GM23338 (cell line): ENCODE measurements at regions not wholly inside any gene's neighbourhood (a gene's known extent, or its start where the extent isn't known, plus 50 kb on each side); places are given as distances from the start of the nearest gene placed in this dataset.

Experiments
- ATAC-seq: fragments of 200-7000 bp; cut with Tn5 transposase; 3 replicates; pipeline ENCODE4 v1.9.1; 2020
- DNase-seq: peaks from one replicate; pipeline ENCODE4 v3.0.0-alpha.2; 2015; ENCODE audit warnings: low spot score
- H2AFZ ChIP-seq: fragments of 200-600 bp; sonication (generic); 2 replicates; pipeline ENCODE4 v1.8.0; 2016; ENCODE audit warnings: antibody characterized with exemption, mild to moderate bottlenecking, moderate library complexity
- H3F3A ChIP-seq: fragments of 200-600 bp; sonication (generic); replicated peaks from 2 replicates; pipeline ENCODE4 v1.8.0; 2017; ENCODE audit warnings: antibody characterized with exemption, mixed run types, low read depth
- H3K27ac ChIP-seq: fragments of 200-600 bp; sonication (generic); 2 replicates; pipeline ENCODE4 v1.6.1; 2016; ENCODE audit warnings: low read depth
- H3K27me3 ChIP-seq: fragments of 200-600 bp; sonication (generic); 2 replicates; pipeline ENCODE4 v1.8.0; 2016; ENCODE audit warnings: mild to moderate bottlenecking, mixed run types, moderate library complexity; ENCODE audit not compliant: insufficient read depth
- H3K36me3 ChIP-seq: fragments of 200-600 bp; sonication (generic); 2 replicates; pipeline ENCODE4 v1.8.0; 2016; ENCODE audit warnings: mild to moderate bottlenecking; ENCODE audit not compliant: insufficient read depth
- H3K4me1 ChIP-seq: fragments of 200-600 bp; sonication (generic); 2 replicates; pipeline ENCODE4 v1.8.0; 2016; ENCODE audit warnings: mild to moderate bottlenecking, moderate library complexity; ENCODE audit not compliant: insufficient read depth
- H3K4me2 ChIP-seq: fragments of 200-600 bp; sonication (generic); 2 replicates; pipeline ENCODE4 v1.7.1; 2017; ENCODE audit warnings: mixed run types
- H3K4me3 ChIP-seq: fragments of 200-600 bp; sonication (generic); 2 replicates; pipeline ENCODE4 v1.6.1; 2016; ENCODE audit warnings: mixed run types
- H3K79me2 ChIP-seq: fragments of 200-600 bp; sonication (generic); replicated peaks from 2 replicates; pipeline ENCODE4 v1.8.0; 2017; ENCODE audit warnings: mild to moderate bottlenecking; ENCODE audit not compliant: insufficient read depth
- H3K9me2 ChIP-seq: fragments of 200-600 bp; sonication (generic); 2 replicates; pipeline ENCODE4 v1.8.0; 2017; ENCODE audit not compliant: insufficient read depth
- H4K20me1 ChIP-seq: fragments of 200-600 bp; sonication (generic); replicated peaks from 2 replicates; pipeline ENCODE4 v1.8.0; 2017; ENCODE audit warnings: mild to moderate bottlenecking; ENCODE audit not compliant: insufficient read depth
- H3K27ac Mint-ChIP-seq: 2 replicates; pipeline ENCODE4 v1.8.0; 2020; ENCODE audit warnings: inconsistent platforms, mild to moderate bottlenecking, moderate library complexity, mixed read lengths
- H3K27me3 Mint-ChIP-seq: 3 replicates; pipeline ENCODE4 v1.8.0; 2022; ENCODE audit warnings: low read depth, mild to moderate bottlenecking, moderate library complexity, mixed read lengths, inconsistent platforms; ENCODE audit not compliant: insufficient read depth, poor library complexity
- H3K36me3 Mint-ChIP-seq: 3 replicates; pipeline ENCODE4 v1.8.0; 2021; ENCODE audit warnings: low read depth, mild to moderate bottlenecking, inconsistent platforms, moderate library complexity, mixed read lengths
- H3K4me1 Mint-ChIP-seq: 3 replicates; pipeline ENCODE4 v1.8.0; 2020; ENCODE audit warnings: mild to moderate bottlenecking, inconsistent platforms, mixed read lengths
- H3K4me3 Mint-ChIP-seq: 3 replicates; pipeline ENCODE4 v1.8.0; 2021; ENCODE audit warnings: moderate library complexity, mild to moderate bottlenecking, inconsistent platforms, mixed read lengths
- H3K9me3 Mint-ChIP-seq: 3 replicates; pipeline ENCODE4 v1.8.0; 2020; ENCODE audit warnings: moderate library complexity, mild to moderate bottlenecking, inconsistent platforms, mixed read lengths
- CREB1 ChIP-seq: fragments of 250-450 bp; sonication (Bioruptor Pico); IDR thresholded peaks from 2 replicates; pipeline ENCODE4 v1.5.0; 2020; ENCODE audit warnings: low read depth, mild to moderate bottlenecking, moderate library complexity
- EZH2 ChIP-seq: fragments of 200-600 bp; sonication (generic); IDR thresholded peaks from one replicate; pipeline ENCODE4 v1.8.0; 2017; ENCODE audit warnings: antibody characterized with exemption, mild to moderate bottlenecking, low read depth; ENCODE audit not compliant: unreplicated experiment
- EZH2phosphoT487 ChIP-seq: fragments of 200-600 bp; sonication (generic); IDR thresholded peaks from one replicate; pipeline ENCODE4 v1.8.1; 2018; ENCODE audit warnings: antibody characterized with exemption; ENCODE audit not compliant: unreplicated experiment
- JUNB ChIP-seq: IDR thresholded peaks from one replicate; pipeline ENCODE4 v1.6.1; 2016; ENCODE audit warnings: antibody characterized with exemption; ENCODE audit not compliant: unreplicated experiment
- NANOG ChIP-seq: IDR thresholded peaks from 2 replicates; pipeline ENCODE4 v1.6.1; 2016; ENCODE audit warnings: antibody characterized with exemption, borderline replicate concordance
- POLR2AphosphoS5 ChIP-seq: IDR thresholded peaks from 2 replicates; pipeline ENCODE4 v1.6.1; 2016; ENCODE audit warnings: antibody characterized with exemption, low read depth
- STAT1 ChIP-seq: IDR thresholded peaks from one replicate; pipeline ENCODE4 v1.6.1; 2016; ENCODE audit warnings: antibody characterized with exemption; ENCODE audit not compliant: unreplicated experiment
- ZNF114 ChIP-seq: fragments of 250-450 bp; sonication (Bioruptor Pico); IDR thresholded peaks from 2 replicates; pipeline ENCODE4 v1.5.0; 2020; ENCODE audit warnings: mild to moderate bottlenecking, moderate library complexity
- ZNF331 ChIP-seq: fragments of 250-450 bp; sonication (Bioruptor Pico); IDR thresholded peaks from 2 replicates; pipeline ENCODE4 v1.5.0; 2020; ENCODE audit warnings: low read depth, mild to moderate bottlenecking, moderate library complexity
- TF ChIP-seq, protein P1 (sequence below): IDR thresholded peaks from one replicate; pipeline ENCODE4 v1.6.1; 2018; ENCODE audit warnings: antibody characterized with exemption; ENCODE audit not compliant: unreplicated experiment
- TF ChIP-seq, protein P2 (sequence below): IDR thresholded peaks from 2 replicates; pipeline ENCODE4 v1.6.1; 2016; ENCODE audit warnings: antibody characterized with exemption
- TF ChIP-seq, protein P3 (sequence below), 2 experiments: fragments of 200-600 bp in 1 of 2; sonication (generic) in 1 of 2; conservative IDR thresholded peaks; 2 replicates each; pipeline versions ENCODE4 v1.5.1 to v1.6.1; 2016 to 2017; ENCODE audit warnings: antibody characterized with exemption in 2 of 2, low read depth in 2 of 2, mild to moderate bottlenecking in 2 of 2, moderate library complexity in 1 of 2
- TF ChIP-seq, protein P4 (sequence below): fragments of 250-450 bp; sonication (Bioruptor Pico); IDR thresholded peaks from 2 replicates; pipeline ENCODE4 v1.5.0; 2020; ENCODE audit warnings: mild to moderate bottlenecking, moderate library complexity

DNA sequence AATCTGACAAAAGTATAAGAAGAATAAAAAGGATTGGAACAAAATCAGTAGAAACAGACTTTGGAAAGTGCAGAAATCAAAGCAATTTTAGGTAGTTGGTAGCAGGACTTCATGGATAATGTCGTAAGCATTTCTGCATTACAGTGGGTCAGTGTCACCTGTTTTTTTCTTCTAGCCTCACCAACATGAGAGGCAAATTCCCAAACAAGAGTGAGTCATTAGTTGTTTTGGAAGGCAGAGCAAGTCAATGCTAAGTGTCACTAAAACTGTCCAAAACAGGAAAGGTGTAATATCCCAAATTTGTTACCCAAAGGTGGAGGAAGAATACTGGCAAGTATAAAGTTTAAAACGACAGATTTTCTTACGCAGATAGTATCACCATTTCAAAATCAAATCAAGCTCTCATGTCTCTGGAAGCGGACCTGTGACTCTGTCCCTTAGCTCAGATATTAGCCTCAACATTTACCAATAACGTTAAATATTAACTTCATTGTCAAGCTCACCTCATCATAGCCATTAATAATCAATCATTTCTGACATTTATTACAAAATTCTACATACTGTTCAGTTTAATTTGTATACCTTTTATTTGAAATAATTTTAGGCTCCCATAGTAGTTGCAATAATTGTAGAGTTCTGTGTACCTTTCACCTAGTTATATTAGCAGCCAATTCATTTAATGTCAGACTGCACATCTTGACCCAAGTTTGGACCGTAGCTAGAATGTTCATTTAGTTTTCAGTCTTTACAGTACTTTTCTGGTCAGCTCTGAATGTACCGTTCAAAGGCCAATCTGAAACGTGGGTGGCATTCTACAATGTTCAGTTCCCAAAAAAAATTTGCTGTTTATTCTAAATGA, 901.2 kb upstream of the COX7C start:
- no peak overlapping the region for H3K27ac Mint-ChIP-seq
- H3K36me3 Mint-ChIP-seq: no peaks in the 10 kb centered on the region
- no peak for ATAC-seq
- H4K20me1 ChIP-seq: no peaks in the 10 kb centered on the region
- no peak for DNase-seq
- no peak overlapping the region for H3K4me3 ChIP-seq
- no peaks in the 10 kb centered on the region for H3K27me3 Mint-ChIP-seq
- no peaks in the 10 kb centered on the region for H3K9me2 ChIP-seq
- no peak overlapping the region; the same call in 1 of the 2 replicates for H2AFZ ChIP-seq
- H3K79me2 ChIP-seq: no peaks in the 10 kb centered on the region
- H3K27me3 ChIP-seq: no peaks in the 10 kb centered on the region
- no peaks in the 10 kb centered on the region for H3K9me3 Mint-ChIP-seq
- H3K4me2 ChIP-seq: no peak overlapping the region
- H3K27ac ChIP-seq: no peak overlapping the region
- H3K4me3 Mint-ChIP-seq: no peak overlapping the region
- no peaks in the 10 kb centered on the region for H3K4me1 ChIP-seq
- TF ChIP-seq, protein P1, sequence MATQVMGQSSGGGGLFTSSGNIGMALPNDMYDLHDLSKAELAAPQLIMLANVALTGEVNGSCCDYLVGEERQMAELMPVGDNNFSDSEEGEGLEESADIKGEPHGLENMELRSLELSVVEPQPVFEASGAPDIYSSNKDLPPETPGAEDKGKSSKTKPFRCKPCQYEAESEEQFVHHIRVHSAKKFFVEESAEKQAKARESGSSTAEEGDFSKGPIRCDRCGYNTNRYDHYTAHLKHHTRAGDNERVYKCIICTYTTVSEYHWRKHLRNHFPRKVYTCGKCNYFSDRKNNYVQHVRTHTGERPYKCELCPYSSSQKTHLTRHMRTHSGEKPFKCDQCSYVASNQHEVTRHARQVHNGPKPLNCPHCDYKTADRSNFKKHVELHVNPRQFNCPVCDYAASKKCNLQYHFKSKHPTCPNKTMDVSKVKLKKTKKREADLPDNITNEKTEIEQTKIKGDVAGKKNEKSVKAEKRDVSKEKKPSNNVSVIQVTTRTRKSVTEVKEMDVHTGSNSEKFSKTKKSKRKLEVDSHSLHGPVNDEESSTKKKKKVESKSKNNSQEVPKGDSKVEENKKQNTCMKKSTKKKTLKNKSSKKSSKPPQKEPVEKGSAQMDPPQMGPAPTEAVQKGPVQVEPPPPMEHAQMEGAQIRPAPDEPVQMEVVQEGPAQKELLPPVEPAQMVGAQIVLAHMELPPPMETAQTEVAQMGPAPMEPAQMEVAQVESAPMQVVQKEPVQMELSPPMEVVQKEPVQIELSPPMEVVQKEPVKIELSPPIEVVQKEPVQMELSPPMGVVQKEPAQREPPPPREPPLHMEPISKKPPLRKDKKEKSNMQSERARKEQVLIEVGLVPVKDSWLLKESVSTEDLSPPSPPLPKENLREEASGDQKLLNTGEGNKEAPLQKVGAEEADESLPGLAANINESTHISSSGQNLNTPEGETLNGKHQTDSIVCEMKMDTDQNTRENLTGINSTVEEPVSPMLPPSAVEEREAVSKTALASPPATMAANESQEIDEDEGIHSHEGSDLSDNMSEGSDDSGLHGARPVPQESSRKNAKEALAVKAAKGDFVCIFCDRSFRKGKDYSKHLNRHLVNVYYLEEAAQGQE: no peak
- TF ChIP-seq ZNF331 (CRISPR knock-in tag) (no peak), STAT1 (no peak), CREB1 (CRISPR knock-in tag) (no peak), EZH2 (no peak), NANOG (no peak), JUNB (no peak), EZH2phosphoT487 (no peak), POLR2AphosphoS5 (no peak), ZNF114 (CRISPR knock-in tag) (no peak)
- TF ChIP-seq, protein P2, sequence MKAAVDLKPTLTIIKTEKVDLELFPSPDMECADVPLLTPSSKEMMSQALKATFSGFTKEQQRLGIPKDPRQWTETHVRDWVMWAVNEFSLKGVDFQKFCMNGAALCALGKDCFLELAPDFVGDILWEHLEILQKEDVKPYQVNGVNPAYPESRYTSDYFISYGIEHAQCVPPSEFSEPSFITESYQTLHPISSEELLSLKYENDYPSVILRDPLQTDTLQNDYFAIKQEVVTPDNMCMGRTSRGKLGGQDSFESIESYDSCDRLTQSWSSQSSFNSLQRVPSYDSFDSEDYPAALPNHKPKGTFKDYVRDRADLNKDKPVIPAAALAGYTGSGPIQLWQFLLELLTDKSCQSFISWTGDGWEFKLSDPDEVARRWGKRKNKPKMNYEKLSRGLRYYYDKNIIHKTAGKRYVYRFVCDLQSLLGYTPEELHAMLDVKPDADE: no peak
- TF ChIP-seq, protein P3, sequence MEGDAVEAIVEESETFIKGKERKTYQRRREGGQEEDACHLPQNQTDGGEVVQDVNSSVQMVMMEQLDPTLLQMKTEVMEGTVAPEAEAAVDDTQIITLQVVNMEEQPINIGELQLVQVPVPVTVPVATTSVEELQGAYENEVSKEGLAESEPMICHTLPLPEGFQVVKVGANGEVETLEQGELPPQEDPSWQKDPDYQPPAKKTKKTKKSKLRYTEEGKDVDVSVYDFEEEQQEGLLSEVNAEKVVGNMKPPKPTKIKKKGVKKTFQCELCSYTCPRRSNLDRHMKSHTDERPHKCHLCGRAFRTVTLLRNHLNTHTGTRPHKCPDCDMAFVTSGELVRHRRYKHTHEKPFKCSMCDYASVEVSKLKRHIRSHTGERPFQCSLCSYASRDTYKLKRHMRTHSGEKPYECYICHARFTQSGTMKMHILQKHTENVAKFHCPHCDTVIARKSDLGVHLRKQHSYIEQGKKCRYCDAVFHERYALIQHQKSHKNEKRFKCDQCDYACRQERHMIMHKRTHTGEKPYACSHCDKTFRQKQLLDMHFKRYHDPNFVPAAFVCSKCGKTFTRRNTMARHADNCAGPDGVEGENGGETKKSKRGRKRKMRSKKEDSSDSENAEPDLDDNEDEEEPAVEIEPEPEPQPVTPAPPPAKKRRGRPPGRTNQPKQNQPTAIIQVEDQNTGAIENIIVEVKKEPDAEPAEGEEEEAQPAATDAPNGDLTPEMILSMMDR (conservative IDR thresholded peaks at IDR 0.05; ENCODE audit: low read depth in 2 of 2): no peak
- TF ChIP-seq, protein P4, sequence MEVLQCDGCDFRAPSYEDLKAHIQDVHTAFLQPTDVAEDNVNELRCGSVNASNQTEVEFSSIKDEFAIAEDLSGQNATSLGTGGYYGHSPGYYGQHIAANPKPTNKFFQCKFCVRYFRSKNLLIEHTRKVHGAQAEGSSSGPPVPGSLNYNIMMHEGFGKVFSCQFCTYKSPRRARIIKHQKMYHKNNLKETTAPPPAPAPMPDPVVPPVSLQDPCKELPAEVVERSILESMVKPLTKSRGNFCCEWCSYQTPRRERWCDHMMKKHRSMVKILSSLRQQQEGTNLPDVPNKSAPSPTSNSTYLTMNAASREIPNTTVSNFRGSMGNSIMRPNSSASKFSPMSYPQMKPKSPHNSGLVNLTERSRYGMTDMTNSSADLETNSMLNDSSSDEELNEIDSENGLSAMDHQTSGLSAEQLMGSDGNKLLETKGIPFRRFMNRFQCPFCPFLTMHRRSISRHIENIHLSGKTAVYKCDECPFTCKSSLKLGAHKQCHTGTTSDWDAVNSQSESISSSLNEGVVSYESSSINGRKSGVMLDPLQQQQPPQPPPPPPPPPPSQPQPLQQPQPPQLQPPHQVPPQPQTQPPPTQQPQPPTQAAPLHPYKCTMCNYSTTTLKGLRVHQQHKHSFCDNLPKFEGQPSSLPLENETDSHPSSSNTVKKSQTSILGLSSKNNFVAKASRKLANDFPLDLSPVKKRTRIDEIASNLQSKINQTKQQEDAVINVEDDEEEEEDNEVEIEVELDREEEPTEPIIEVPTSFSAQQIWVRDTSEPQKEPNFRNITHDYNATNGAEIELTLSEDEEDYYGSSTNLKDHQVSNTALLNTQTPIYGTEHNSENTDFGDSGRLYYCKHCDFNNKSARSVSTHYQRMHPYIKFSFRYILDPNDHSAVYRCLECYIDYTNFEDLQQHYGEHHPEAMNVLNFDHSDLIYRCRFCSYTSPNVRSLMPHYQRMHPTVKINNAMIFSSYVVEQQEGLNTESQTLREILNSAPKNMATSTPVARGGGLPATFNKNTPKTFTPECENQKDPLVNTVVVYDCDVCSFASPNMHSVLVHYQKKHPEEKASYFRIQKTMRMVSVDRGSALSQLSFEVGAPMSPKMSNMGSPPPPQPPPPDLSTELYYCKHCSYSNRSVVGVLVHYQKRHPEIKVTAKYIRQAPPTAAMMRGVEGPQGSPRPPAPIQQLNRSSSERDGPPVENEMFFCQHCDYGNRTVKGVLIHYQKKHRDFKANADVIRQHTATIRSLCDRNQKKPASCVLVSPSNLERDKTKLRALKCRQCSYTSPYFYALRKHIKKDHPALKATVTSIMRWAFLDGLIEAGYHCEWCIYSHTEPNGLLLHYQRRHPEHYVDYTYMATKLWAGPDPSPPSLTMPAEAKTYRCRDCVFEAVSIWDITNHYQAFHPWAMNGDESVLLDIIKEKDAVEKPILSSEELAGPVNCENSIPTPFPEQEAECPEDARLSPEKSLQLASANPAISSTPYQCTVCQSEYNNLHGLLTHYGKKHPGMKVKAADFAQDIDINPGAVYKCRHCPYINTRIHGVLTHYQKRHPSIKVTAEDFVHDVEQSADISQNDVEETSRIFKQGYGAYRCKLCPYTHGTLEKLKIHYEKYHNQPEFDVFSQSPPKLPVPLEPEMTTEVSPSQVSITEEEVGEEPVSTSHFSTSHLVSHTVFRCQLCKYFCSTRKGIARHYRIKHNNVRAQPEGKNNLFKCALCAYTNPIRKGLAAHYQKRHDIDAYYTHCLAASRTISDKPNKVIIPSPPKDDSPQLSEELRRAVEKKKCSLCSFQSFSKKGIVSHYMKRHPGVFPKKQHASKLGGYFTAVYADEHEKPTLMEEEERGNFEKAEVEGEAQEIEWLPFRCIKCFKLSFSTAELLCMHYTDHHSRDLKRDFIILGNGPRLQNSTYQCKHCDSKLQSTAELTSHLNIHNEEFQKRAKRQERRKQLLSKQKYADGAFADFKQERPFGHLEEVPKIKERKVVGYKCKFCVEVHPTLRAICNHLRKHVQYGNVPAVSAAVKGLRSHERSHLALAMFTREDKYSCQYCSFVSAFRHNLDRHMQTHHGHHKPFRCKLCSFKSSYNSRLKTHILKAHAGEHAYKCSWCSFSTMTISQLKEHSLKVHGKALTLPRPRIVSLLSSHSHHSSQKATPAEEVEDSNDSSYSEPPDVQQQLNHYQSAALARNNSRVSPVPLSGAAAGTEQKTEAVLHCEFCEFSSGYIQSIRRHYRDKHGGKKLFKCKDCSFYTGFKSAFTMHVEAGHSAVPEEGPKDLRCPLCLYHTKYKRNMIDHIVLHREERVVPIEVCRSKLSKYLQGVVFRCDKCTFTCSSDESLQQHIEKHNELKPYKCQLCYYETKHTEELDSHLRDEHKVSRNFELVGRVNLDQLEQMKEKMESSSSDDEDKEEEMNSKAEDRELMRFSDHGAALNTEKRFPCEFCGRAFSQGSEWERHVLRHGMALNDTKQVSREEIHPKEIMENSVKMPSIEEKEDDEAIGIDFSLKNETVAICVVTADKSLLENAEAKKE (CRISPR knock-in tag): no peak
- no peaks in the 10 kb centered on the region for H3K4me1 Mint-ChIP-seq
- no peaks in the 10 kb centered on the region for H3K36me3 ChIP-seq
- H3F3A ChIP-seq: no peaks in the 10 kb centered on the region
